Upper lobe of left lung (tissue), 6 donors: ENCODE measurements at regions not wholly inside any gene's neighbourhood (a gene's known extent, or its start where the extent isn't known, plus 50 kb on each side); places are given as distances from the start of the nearest gene placed in this dataset.
"Not testable (repeated sequence)": the region's sequence is repeated elsewhere in the genome, so short reads cannot be mapped to it uniquely, and the experiment has no call there.

Source experiments
- ATAC-seq, 2 donors: fragments of 200-7000 bp; cut with Tn5 transposase; one replicate each; pipeline ENCODE4 v1.9.1; 2022; ENCODE audit warnings: mild to moderate bottlenecking in 2 of 2, moderate library complexity in 2 of 2; ENCODE audit not compliant: low FRiP score in 2 of 2
- DNase-seq, 2 donors: peaks; one replicate each; pipeline ENCODE4 v3.0.0-alpha.2; 2019 to 2020
- H3K27ac ChIP-seq, 4 donors: fragments of 200-600 bp; sonication (generic); one replicate each; pipeline ENCODE4 v1.5.1; 2016 to 2019
- H3K27me3 ChIP-seq, 4 donors: fragments of 200-600 bp; sonication (generic); one replicate each; pipeline ENCODE4 v1.5.1; 2017 to 2019
- H3K36me3 ChIP-seq, 4 donors: fragments of 200-600 bp; sonication (generic); one replicate each; pipeline ENCODE4 v1.5.1; 2016 to 2019
- H3K4me1 ChIP-seq, 4 donors: fragments of 200-600 bp; sonication (generic); one replicate each; pipeline ENCODE4 v1.5.1; 2018 to 2019
- H3K4me3 ChIP-seq, 4 donors: fragments of 200-600 bp; sonication (generic); one replicate each; pipeline ENCODE4 v1.5.1; 2017 to 2019; ENCODE audit warnings: mild to moderate bottlenecking in 2 of 4, moderate library complexity in 1 of 4
- H3K9me3 ChIP-seq, 4 donors: fragments of 200-600 bp; sonication (generic); one replicate each; pipeline ENCODE4 v1.5.1; 2018 to 2019
- CTCF ChIP-seq, 6 experiments: fragments of 450-650 bp in 4 of 6; fragments of 200-600 bp in 2 of 6; sonication (generic) in 2 of 6; IDR thresholded peaks; one replicate each; pipeline ENCODE4 v1.5.1; 2016 to 2019; ENCODE audit warnings: antibody characterized with exemption in 6 of 6
- EP300 ChIP-seq, 4 donors: sonication (generic); formaldehyde crosslinking; IDR thresholded peaks; one replicate each; pipeline ENCODE4 v1.5.1; 2017; ENCODE audit warnings: antibody characterized with exemption in 4 of 4, control low read depth in 2 of 4
- POLR2A ChIP-seq, 4 donors: fragments of 450-650 bp; IDR thresholded peaks; one replicate each; pipeline ENCODE4 v1.5.1; 2016 to 2017; ENCODE audit warnings: antibody characterized with exemption in 4 of 4, mild to moderate bottlenecking in 2 of 4
- POLR2AphosphoS5 ChIP-seq, 2 donors: sonication (generic); formaldehyde crosslinking; IDR thresholded peaks; one replicate each; pipeline ENCODE4 v1.5.1; 2017; ENCODE audit warnings: antibody characterized with exemption in 2 of 2
- WGBS, 2 donors: methylation state at CpG; one replicate each; pipeline ENCODE4 v1.1.5; 2017 to 2018; 5-methylcytosine and 5-hydroxymethylcytosine counted together
- donor health status: DM: no; HTN: no; CAD: no; lungs with moderate emphysema.
- donor health status: DM: no; HTN: yes; CAD: no; lungs with severe emphysema.

- Histone ChIP-seq H3K9me3 (no peaks in the 10 kb centered on the region), H3K27me3 (no peaks in the 10 kb centered on the region), H3K4me1 (no peaks in the 10 kb centered on the region), H3K27ac (no peak overlapping the region), H3K4me3 (no peak overlapping the region), H3K36me3 (no peaks in the 10 kb centered on the region)
- ATAC-seq (no peak), DNase-seq (no peak)
- TF ChIP-seq POLR2A (IDR thresholded peaks at IDR 0.05) (no peak), CTCF (IDR thresholded peaks at IDR 0.05) (no peak), EP300 (IDR thresholded peaks at IDR 0.05) (no peak), POLR2AphosphoS5 (IDR thresholded peaks at IDR 0.05) (no peak)
These were observed 145.5 kb upstream of the NPY2R start for GRCh38 chr4:155062948-155063347.

- not testable (repeated sequence) for H3K9me3 ChIP-seq, H3K4me3 ChIP-seq, H3K36me3 ChIP-seq, ATAC-seq, H3K27me3 ChIP-seq, H3K4me1 ChIP-seq, DNase-seq, H3K27ac ChIP-seq
- WGBS, 2 donors, result 91 to 95% methylated on average over 7 of the region's 7 CpGs
These were observed 143.5 kb upstream of the NPY2R start for GRCh38 chr4:155064934-155065333.

GRCh38 chr4:155066871-155067270 lies 141.6 kb upstream of the NPY2R start:
- no peak overlapping the region for H3K4me3 ChIP-seq
- H3K27me3 ChIP-seq, result no peaks in the 10 kb centered on the region
- no peaks in the 10 kb centered on the region for H3K4me1 ChIP-seq
- no peak overlapping the region for H3K27ac ChIP-seq
- H3K9me3 ChIP-seq, result no peaks in the 10 kb centered on the region
- no peaks in the 10 kb centered on the region for H3K36me3 ChIP-seq
- ATAC-seq (no peak), DNase-seq (no peak)
- TF ChIP-seq EP300 (IDR thresholded peaks at IDR 0.05), result no peak
- no peak for TF ChIP-seq CTCF (IDR thresholded peaks at IDR 0.05)
- TF ChIP-seq POLR2A (IDR thresholded peaks at IDR 0.05), result no peak
- TF ChIP-seq POLR2AphosphoS5 (IDR thresholded peaks at IDR 0.05), result no peak

GRCh38 chr4:155071962-155072361 lies 136.5 kb upstream of the NPY2R start:
- H3K4me1 ChIP-seq, result no peaks in the 10 kb centered on the region
- H3K27me3 ChIP-seq, result no peaks in the 10 kb centered on the region
- no peak overlapping the region for H3K4me3 ChIP-seq
- 89% methylated on average over 2 of the region's 2 CpGs for WGBS, 2 donors
- TF ChIP-seq CTCF (IDR thresholded peaks at IDR 0.05), result no peak
- TF ChIP-seq POLR2A (IDR thresholded peaks at IDR 0.05), result no peak
- TF ChIP-seq POLR2AphosphoS5 (IDR thresholded peaks at IDR 0.05), result no peak
- no peak for TF ChIP-seq EP300 (IDR thresholded peaks at IDR 0.05)
- DNase-seq, result no peak
- no peaks in the 10 kb centered on the region for H3K36me3 ChIP-seq
- no peak for ATAC-seq
- H3K27ac ChIP-seq, result no peak overlapping the region
- H3K9me3 ChIP-seq, result no peaks in the 10 kb centered on the region

GRCh38 chr4:155072417-155072816 lies 136.0 kb upstream of the NPY2R start:
- no peaks in the 10 kb centered on the region for H3K27me3 ChIP-seq
- ATAC-seq (no peak), DNase-seq (no peak)
- H3K4me3 ChIP-seq, result no peak overlapping the region
- WGBS, 2 donors, result 81 to 93% methylated on average over 4 of the region's 4 CpGs
- H3K36me3 ChIP-seq, result no peaks in the 10 kb centered on the region
- H3K27ac ChIP-seq, result no peak overlapping the region
- no peaks in the 10 kb centered on the region for H3K4me1 ChIP-seq
- no peaks in the 10 kb centered on the region for H3K9me3 ChIP-seq
- TF ChIP-seq POLR2A (IDR thresholded peaks at IDR 0.05), result no peak
- TF ChIP-seq CTCF (IDR thresholded peaks at IDR 0.05), result no peak
- TF ChIP-seq POLR2AphosphoS5 (IDR thresholded peaks at IDR 0.05), result no peak
- TF ChIP-seq EP300 (IDR thresholded peaks at IDR 0.05), result no peak
